SK-N-SH (cell line): ENCODE measurements at regions not wholly inside any gene's neighbourhood (a gene's known extent, or its start where the extent isn't known, plus 50 kb on each side); places are given as distances from the start of the nearest gene placed in this dataset.

Experiments
- CTCF ChIA-PET: fragments of 300-600, 350-600 bp; formaldehyde crosslinking; extraction: SDS; loops from one replicate; lab custom pipeline; 2021; lab: Yijun Ruan, JAX
- POLR2A ChIA-PET: fragments of 350-600 bp; sonication (Branson Sonifier 250); formaldehyde crosslinking; extraction: SDS; loops from one replicate; lab custom pipeline; 2020; ENCODE audit warnings: antibody characterized with exemption, inconsistent platforms; lab: Yijun Ruan, JAX
- DNase-seq: peaks from one replicate; pipeline ENCODE4 v3.0.0; 2012
- H2AFZ ChIP-seq: fragments of 200-600 bp; sonication (generic); 2 replicates; pipeline ENCODE4 v1.8.1; 2016; ENCODE audit warnings: antibody characterized with exemption, mild to moderate bottlenecking, low read depth
- H3F3A ChIP-seq: fragments of 200-600 bp; sonication (generic); replicated peaks from 2 replicates; pipeline ENCODE3; 2016; ENCODE audit warnings: antibody characterized with exemption, mild to moderate bottlenecking; ENCODE audit not compliant: insufficient read depth
- H3K27ac ChIP-seq, 2 experiments: fragments of 200-500 bp in 1 of 2; fragments of 200-600 bp in 1 of 2; sonication (Bioruptor generic) in 1 of 2; sonication (generic), shearing (Covaris generic) in 1 of 2; 2 replicates each; pipeline versions ENCODE4 v1.5.1 to v1.6.1; 2014 to 2016; ENCODE audit warnings: low read depth in 2 of 2, inconsistent platforms in 1 of 2, low read length in 1 of 2, mild to moderate bottlenecking in 1 of 2, mixed read lengths in 1 of 2
- H3K27me3 ChIP-seq: fragments of 200-600 bp; sonication (generic), shearing (Covaris generic); 2 replicates; pipeline ENCODE4 v1.6.1; 2016; ENCODE audit warnings: mixed run types; ENCODE audit not compliant: insufficient read depth
- H3K36me3 ChIP-seq, 2 experiments: fragments of 200-500 bp in 1 of 2; fragments of 200-600 bp in 1 of 2; sonication (Bioruptor generic) in 1 of 2; sonication (generic) in 1 of 2; replicated peaks in 1 of 2; 2 replicates each; pipeline versions ENCODE3 to v1.5.1; 2014 to 2016; ENCODE audit warnings: low read length in 1 of 2, mild to moderate bottlenecking in 1 of 2; ENCODE audit not compliant: insufficient read depth in 2 of 2, control insufficient read depth in 1 of 2
- H3K4me1 ChIP-seq, 2 experiments: fragments of 200-500 bp in 1 of 2; fragments of 200-600 bp in 1 of 2; sonication (Bioruptor generic) in 1 of 2; sonication (generic), shearing (Covaris generic) in 1 of 2; 2 replicates each; pipeline versions ENCODE4 v1.5.1 to v1.6.1; 2014 to 2016; ENCODE audit warnings: low read depth in 1 of 2, low read length in 1 of 2, mixed run types in 1 of 2; ENCODE audit not compliant: insufficient read depth in 2 of 2, control insufficient read depth in 1 of 2
- H3K4me2 ChIP-seq: fragments of 200-600 bp; sonication (generic), shearing (Covaris generic); 2 replicates; pipeline ENCODE4 v1.6.1; 2017; ENCODE audit warnings: mixed run types
- H3K4me3 ChIP-seq, 2 experiments: fragments of 200-500 bp in 1 of 2; fragments of 200-600 bp in 1 of 2; sonication (Bioruptor generic) in 1 of 2; sonication (generic), shearing (Covaris generic) in 1 of 2; 2 replicates each; pipeline versions ENCODE4 v1.5.1 to v1.8.1; 2014 to 2016; ENCODE audit warnings: low read depth in 2 of 2, inconsistent platforms in 1 of 2, low read length in 1 of 2, mild to moderate bottlenecking in 1 of 2, mixed read lengths in 1 of 2, moderate library complexity in 1 of 2
- H3K79me2 ChIP-seq: fragments of 200-600 bp; sonication (generic); 2 replicates; pipeline ENCODE4 v1.8.1; 2017; ENCODE audit warnings: mild to moderate bottlenecking; ENCODE audit not compliant: insufficient read depth
- H3K9ac ChIP-seq: fragments of 200-600 bp; sonication (generic); 2 replicates; pipeline ENCODE4 v1.6.1; 2017; ENCODE audit warnings: mixed run types
- H3K9me2 ChIP-seq: fragments of 200-600 bp; sonication (generic); 2 replicates; pipeline ENCODE4 v1.6.1; 2017; ENCODE audit warnings: mixed run types
- H3K9me3 ChIP-seq: fragments of 200-600 bp; sonication (generic); 2 replicates; pipeline ENCODE4 v1.6.1; 2017; ENCODE audit warnings: mixed run types, mild to moderate bottlenecking, moderate library complexity
- H4K20me1 ChIP-seq: fragments of 200-600 bp; sonication (generic); 2 replicates; pipeline ENCODE4 v1.6.1; 2017; ENCODE audit warnings: mild to moderate bottlenecking, mixed run types; ENCODE audit not compliant: insufficient read depth
- CHD2 ChIP-seq: fragments of 150-350 bp; IDR thresholded peaks from 2 replicates; pipeline ENCODE4 v1.6.1; 2018; ENCODE audit warnings: low read length; ENCODE audit not compliant: partially characterized antibody
- EP300 ChIP-seq, 2 experiments: IDR thresholded peaks; 2 replicates each; pipeline versions ENCODE4 v1.4.0 to v1.6.1; 2012; ENCODE audit warnings: borderline replicate concordance in 1 of 2, low read depth in 1 of 2, low read length in 1 of 2
- FOSL2 ChIP-seq: IDR thresholded peaks from 2 replicates; pipeline ENCODE4 v1.4.0; 2012; ENCODE audit warnings: low read depth, mild to moderate bottlenecking, moderate library complexity, borderline replicate concordance
- GATA2 ChIP-seq: sonication (generic); formaldehyde crosslinking; IDR thresholded peaks from 2 replicates; pipeline ENCODE4 v1.5.0; 2020; ENCODE audit warnings: mild to moderate bottlenecking, missing genetic modification reagents
- NRF1 ChIP-seq: IDR thresholded peaks from 2 replicates; pipeline ENCODE4 v1.6.1; 2012; ENCODE audit warnings: low read depth, mild to moderate bottlenecking, low read length
- POLR2AphosphoS5 ChIP-seq: IDR thresholded peaks from 2 replicates; pipeline ENCODE4 v1.6.1; 2012; ENCODE audit warnings: low read depth, low read length
- RFX5 ChIP-seq: IDR thresholded peaks from 2 replicates; pipeline ENCODE4 v1.6.1; 2012; ENCODE audit warnings: mild to moderate bottlenecking, improper control_type of control experiment, low read length
- SMC3 ChIP-seq: IDR thresholded peaks from 2 replicates; pipeline ENCODE4 v1.6.1; 2012; ENCODE audit warnings: low read depth, low read length, improper control_type of control experiment
- TCF12 ChIP-seq: IDR thresholded peaks from 2 replicates; pipeline ENCODE4 v1.4.0; 2012
- TEAD4 ChIP-seq: IDR thresholded peaks from 2 replicates; pipeline ENCODE4 v1.4.0; 2012; ENCODE audit warnings: mild to moderate bottlenecking, borderline replicate concordance; ENCODE audit not compliant: insufficient read depth
- YY1 ChIP-seq: IDR thresholded peaks from 2 replicates; pipeline ENCODE4 v1.4.0; 2012; ENCODE audit warnings: low read depth, mild to moderate bottlenecking
- WGBS: methylation state at CpG from one replicate; pipeline ENCODE4 v1.1.6; 2017; ENCODE audit warnings: low lambda C conversion rate; 5-methylcytosine and 5-hydroxymethylcytosine counted together
- TF ChIP-seq, protein P1 (sequence below): fragments of 150-350 bp; IDR thresholded peaks from 2 replicates; pipeline ENCODE4 v1.6.1; 2017; ENCODE audit warnings: antibody characterized with exemption, low read length, low read depth, borderline replicate concordance
- TF ChIP-seq, protein P2 (sequence below): IDR thresholded peaks from 2 replicates; pipeline ENCODE4 v1.4.0; 2012; ENCODE audit warnings: low read depth
- TF ChIP-seq, protein P3 (sequence below): IDR thresholded peaks from 2 replicates; pipeline ENCODE4 v1.4.0; 2012; ENCODE audit warnings: low read depth, borderline replicate concordance
- TF ChIP-seq, protein P4 (sequence below): IDR thresholded peaks from 2 replicates; pipeline ENCODE4 v1.4.0; 2012; ENCODE audit warnings: low read depth, borderline replicate concordance

DNA sequence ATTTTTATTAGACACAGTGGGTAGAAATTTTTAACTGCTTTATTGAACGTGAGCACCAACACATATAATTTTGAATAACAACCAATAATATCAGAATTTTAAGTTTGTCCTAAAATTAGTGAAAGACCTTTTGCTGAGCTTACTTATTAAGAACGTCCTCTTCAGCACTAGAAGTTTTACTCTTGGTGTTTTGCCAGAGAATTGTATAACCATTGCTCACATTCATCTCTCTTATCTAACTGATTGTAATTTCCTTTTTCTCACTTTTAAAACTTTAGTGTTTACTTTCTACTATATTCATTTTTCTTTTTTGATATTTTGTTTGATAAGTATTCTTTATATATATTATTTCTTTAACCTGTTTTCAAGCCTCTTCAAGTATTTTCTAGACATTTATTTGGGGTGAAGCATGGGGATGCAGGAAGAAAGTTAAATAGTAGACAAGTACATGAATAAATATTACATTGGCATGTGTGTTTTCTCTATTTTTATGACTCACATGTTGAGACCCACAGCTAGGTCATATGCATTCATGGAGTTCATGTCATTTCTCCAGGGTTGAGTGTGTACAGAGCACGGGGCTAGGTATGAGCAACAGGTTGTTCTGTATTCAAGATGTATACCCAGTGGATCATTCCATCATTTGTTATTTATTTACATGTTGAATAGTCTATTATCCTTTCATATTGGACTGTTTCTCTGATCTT lies 90.6 kb downstream of the ATP6V1G3 start:
- H4K20me1 ChIP-seq, result no peaks in the 10 kb centered on the region
- H3K27ac ChIP-seq, result no peak overlapping the region
- no peaks in the 10 kb centered on the region for H3K36me3 ChIP-seq
- H3K79me2 ChIP-seq, result no peaks in the 10 kb centered on the region
- ChIA-PET POLR2A (no interaction called here), CTCF (no interaction called here)
- peaks cover 0 to 5% of the 10 kb centered on the region in 2 experiments; a peak in 1 of 4 replicates for H3K4me1 ChIP-seq
- no peak overlapping the region for H3K9ac ChIP-seq
- H3K4me2 ChIP-seq, result no peak overlapping the region
- no peaks in the 10 kb centered on the region for H3K27me3 ChIP-seq
- WGBS, result 65% methylated on average over 3 of the region's 3 CpGs
- no peaks in the 10 kb centered on the region for H3K9me2 ChIP-seq
- no peak for DNase-seq
- H3F3A ChIP-seq, result no peaks in the 10 kb centered on the region
- H2AFZ ChIP-seq, result no peak overlapping the region
- H3K4me3 ChIP-seq, result no peak overlapping the region
- no peaks in the 10 kb centered on the region for H3K9me3 ChIP-seq
- TF ChIP-seq YY1 (no peak), FOSL2 (no peak), POLR2AphosphoS5 (no peak), TCF12 (no peak), TEAD4 (no peak), GATA2 (CRISPR knock-in tag) (no peak), SMC3 (no peak), EP300 (IDR thresholded peaks at IDR 0.05; ENCODE audit: borderline replicate concordance in 1 of 2, low read depth in 1 of 2, low read length in 1 of 2) (no peak), RFX5 (no peak), CHD2 (no peak), NRF1 (no peak)
- TF ChIP-seq, protein P1, sequence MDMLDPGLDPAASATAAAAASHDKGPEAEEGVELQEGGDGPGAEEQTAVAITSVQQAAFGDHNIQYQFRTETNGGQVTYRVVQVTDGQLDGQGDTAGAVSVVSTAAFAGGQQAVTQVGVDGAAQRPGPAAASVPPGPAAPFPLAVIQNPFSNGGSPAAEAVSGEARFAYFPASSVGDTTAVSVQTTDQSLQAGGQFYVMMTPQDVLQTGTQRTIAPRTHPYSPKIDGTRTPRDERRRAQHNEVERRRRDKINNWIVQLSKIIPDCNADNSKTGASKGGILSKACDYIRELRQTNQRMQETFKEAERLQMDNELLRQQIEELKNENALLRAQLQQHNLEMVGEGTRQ, result no peak
- TF ChIP-seq, protein P2, sequence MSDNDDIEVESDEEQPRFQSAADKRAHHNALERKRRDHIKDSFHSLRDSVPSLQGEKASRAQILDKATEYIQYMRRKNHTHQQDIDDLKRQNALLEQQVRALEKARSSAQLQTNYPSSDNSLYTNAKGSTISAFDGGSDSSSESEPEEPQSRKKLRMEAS, result no peak
- TF ChIP-seq, protein P3, sequence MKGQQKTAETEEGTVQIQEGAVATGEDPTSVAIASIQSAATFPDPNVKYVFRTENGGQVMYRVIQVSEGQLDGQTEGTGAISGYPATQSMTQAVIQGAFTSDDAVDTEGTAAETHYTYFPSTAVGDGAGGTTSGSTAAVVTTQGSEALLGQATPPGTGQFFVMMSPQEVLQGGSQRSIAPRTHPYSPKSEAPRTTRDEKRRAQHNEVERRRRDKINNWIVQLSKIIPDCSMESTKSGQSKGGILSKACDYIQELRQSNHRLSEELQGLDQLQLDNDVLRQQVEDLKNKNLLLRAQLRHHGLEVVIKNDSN, result no peak
- TF ChIP-seq, protein P4, sequence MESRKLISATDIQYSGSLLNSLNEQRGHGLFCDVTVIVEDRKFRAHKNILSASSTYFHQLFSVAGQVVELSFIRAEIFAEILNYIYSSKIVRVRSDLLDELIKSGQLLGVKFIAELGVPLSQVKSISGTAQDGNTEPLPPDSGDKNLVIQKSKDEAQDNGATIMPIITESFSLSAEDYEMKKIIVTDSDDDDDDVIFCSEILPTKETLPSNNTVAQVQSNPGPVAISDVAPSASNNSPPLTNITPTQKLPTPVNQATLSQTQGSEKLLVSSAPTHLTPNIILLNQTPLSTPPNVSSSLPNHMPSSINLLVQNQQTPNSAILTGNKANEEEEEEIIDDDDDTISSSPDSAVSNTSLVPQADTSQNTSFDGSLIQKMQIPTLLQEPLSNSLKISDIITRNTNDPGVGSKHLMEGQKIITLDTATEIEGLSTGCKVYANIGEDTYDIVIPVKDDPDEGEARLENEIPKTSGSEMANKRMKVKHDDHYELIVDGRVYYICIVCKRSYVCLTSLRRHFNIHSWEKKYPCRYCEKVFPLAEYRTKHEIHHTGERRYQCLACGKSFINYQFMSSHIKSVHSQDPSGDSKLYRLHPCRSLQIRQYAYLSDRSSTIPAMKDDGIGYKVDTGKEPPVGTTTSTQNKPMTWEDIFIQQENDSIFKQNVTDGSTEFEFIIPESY, result no peak
